Tibial nerve (tissue), 4 donors: ENCODE measurements at regions not wholly inside any gene's neighbourhood (a gene's known extent, or its start where the extent isn't known, plus 50 kb on each side); places are given as distances from the start of the nearest gene placed in this dataset.

ENCODE experiments used
- DNase-seq, 2 donors: peaks; one replicate each; pipeline ENCODE4 v3.0.0-alpha.2; 2019; ENCODE audit warnings: low spot score in 2 of 2
- H3K27ac ChIP-seq, 4 donors: fragments of 200-600 bp; sonication (generic) in 3 of 4; one replicate each; pipeline ENCODE4 v1.5.1; 2017 to 2019; ENCODE audit warnings: mild to moderate bottlenecking in 1 of 4
- H3K27me3 ChIP-seq, 2 donors: fragments of 200-600 bp; sonication (generic) in 1 of 2; one replicate each; pipeline versions ENCODE4 v1.5.1 to v1.6.0; 2017 to 2019
- H3K36me3 ChIP-seq, 3 donors: fragments of 200-600 bp; sonication (generic); one replicate each; pipeline ENCODE4 v1.5.1; 2018 to 2019
- H3K4me1 ChIP-seq, 4 donors: fragments of 200-600 bp; sonication (generic) in 3 of 4; one replicate each; pipeline ENCODE4 v1.5.1; 2017 to 2019
- H3K4me3 ChIP-seq, 4 donors: fragments of 200-600 bp; sonication (generic) in 3 of 4; one replicate each; pipeline ENCODE4 v1.5.1; 2017 to 2019; ENCODE audit warnings: mild to moderate bottlenecking in 1 of 4, moderate library complexity in 1 of 4
- H3K9me3 ChIP-seq, 4 donors: fragments of 200-600 bp; sonication (generic) in 3 of 4; one replicate each; pipeline ENCODE4 v1.5.1; 2017 to 2019
- CTCF ChIP-seq, 5 experiments: fragments of 200-600 bp in 3 of 5; fragments of 450-650 bp in 2 of 5; sonication (generic) in 3 of 5; IDR thresholded peaks; one replicate each; pipeline ENCODE4 v1.5.1; 2016 to 2019; ENCODE audit warnings: antibody characterized with exemption in 5 of 5, mild to moderate bottlenecking in 3 of 5, moderate library complexity in 2 of 5
- EP300 ChIP-seq, 2 donors: sonication (generic); formaldehyde crosslinking; IDR thresholded peaks; one replicate each; pipeline ENCODE4 v1.6.1; 2017; ENCODE audit warnings: antibody characterized with exemption in 2 of 2, mild to moderate bottlenecking in 1 of 2
- POLR2A ChIP-seq, 2 donors: fragments of 450-650 bp; IDR thresholded peaks; one replicate each; pipeline ENCODE4 v1.6.1; 2017; ENCODE audit warnings: antibody characterized with exemption in 2 of 2, mild to moderate bottlenecking in 2 of 2, moderate library complexity in 2 of 2
- WGBS, 2 donors: methylation state at CpG; one replicate each; pipeline ENCODE4 v1.1.5; 2018; 5-methylcytosine and 5-hydroxymethylcytosine counted together

- Histone ChIP-seq H3K27me3 (peaks cover 4 to 38% of the 10 kb centered on the region in 2 donors), H3K4me3 (no peak overlapping the region), H3K27ac (no peak overlapping the region), H3K36me3 (no peaks in the 10 kb centered on the region), H3K4me1 (peaks cover 0 to 11% (median 2%) of the 10 kb centered on the region in 4 donors), H3K9me3 (no peaks in the 10 kb centered on the region)
- WGBS, 2 donors = 91 to 96% methylated on average over 3 of the region's 3 CpGs
- no peak for TF ChIP-seq CTCF (IDR thresholded peaks at IDR 0.05)
- no peak for TF ChIP-seq EP300 (IDR thresholded peaks at IDR 0.05)
- no peak for TF ChIP-seq POLR2A (IDR thresholded peaks at IDR 0.05)
- no peak for DNase-seq
Observed at GRCh38 chr9:21553441-21553840, 71.3 kb upstream of the IFNE start.

- no peaks in the 10 kb centered on the region for H3K36me3 ChIP-seq
- DNase-seq = no peak
- no peak overlapping the region for H3K4me3 ChIP-seq
- H3K4me1 ChIP-seq = peaks cover 0 to 14% (median 5%) of the 10 kb centered on the region in 4 donors
- 82 to 86% methylated on average over 2 of the region's 2 CpGs for WGBS, 2 donors
- H3K27me3 ChIP-seq = peaks cover 4 to 50% of the 10 kb centered on the region in 2 donors
- no peaks in the 10 kb centered on the region for H3K9me3 ChIP-seq
- no peak overlapping the region for H3K27ac ChIP-seq
- TF ChIP-seq POLR2A (IDR thresholded peaks at IDR 0.05) (no peak), CTCF (IDR thresholded peaks at IDR 0.05) (no peak), EP300 (IDR thresholded peaks at IDR 0.05) (no peak)
Observed at GRCh38 chr9:21554813-21555212, 72.7 kb upstream of the IFNE start.

GRCh38 chr9:21555911-21556310 lies 73.8 kb upstream of the IFNE start:
- H3K27ac ChIP-seq = no peak overlapping the region
- no peaks in the 10 kb centered on the region for H3K36me3 ChIP-seq
- H3K27me3 ChIP-seq = peaks cover 4 to 61% of the 10 kb centered on the region in 2 donors
- no peak overlapping the region for H3K4me3 ChIP-seq
- no peak for DNase-seq
- TF ChIP-seq EP300 (IDR thresholded peaks at IDR 0.05) (no peak), CTCF (IDR thresholded peaks at IDR 0.05) (no peak), POLR2A (IDR thresholded peaks at IDR 0.05) (no peak)
- 84 to 94% methylated on average over 5 of the region's 5 CpGs for WGBS, 2 donors
- H3K4me1 ChIP-seq = peaks cover 0 to 20% (median 5%) of the 10 kb centered on the region in 4 donors
- no peaks in the 10 kb centered on the region for H3K9me3 ChIP-seq

- Histone ChIP-seq H3K36me3 (no peaks in the 10 kb centered on the region), H3K27me3 (peaks cover 4 to 65% of the 10 kb centered on the region in 2 donors), H3K4me3 (no peak overlapping the region), H3K9me3 (no peaks in the 10 kb centered on the region), H3K4me1 (peaks cover 0 to 20% (median 5%) of the 10 kb centered on the region in 4 donors), H3K27ac (no peak overlapping the region)
- no peak for DNase-seq
- WGBS, 2 donors = 82 to 86% methylated on average over 4 of the region's 4 CpGs
- TF ChIP-seq EP300 (IDR thresholded peaks at IDR 0.05) (no peak), POLR2A (IDR thresholded peaks at IDR 0.05) (no peak), CTCF (IDR thresholded peaks at IDR 0.05) (no peak)
Observed at GRCh38 chr9:21556581-21557427, 74.7 kb upstream of the IFNE start.

GRCh38 chr9:21557428-21557768 lies 75.3 kb upstream of the IFNE start:
- no peaks in the 10 kb centered on the region for H3K36me3 ChIP-seq
- peaks cover 4 to 65% of the 10 kb centered on the region in 2 donors for H3K27me3 ChIP-seq
- no peak overlapping the region for H3K4me3 ChIP-seq
- DNase-seq = no peak
- peaks cover 0 to 20% (median 5%) of the 10 kb centered on the region in 4 donors for H3K4me1 ChIP-seq
- TF ChIP-seq EP300 (IDR thresholded peaks at IDR 0.05) = no peak
- no peak for TF ChIP-seq POLR2A (IDR thresholded peaks at IDR 0.05)
- no peak for TF ChIP-seq CTCF (IDR thresholded peaks at IDR 0.05)
- H3K27ac ChIP-seq = no peak overlapping the region
- H3K9me3 ChIP-seq = no peaks in the 10 kb centered on the region
- WGBS, 2 donors = 92 to 94% methylated on average over 1 of the region's 1 CpG
